PC-3 (cell line): ENCODE measurements at regions not wholly inside any gene's neighbourhood (a gene's known extent, or its start where the extent isn't known, plus 50 kb on each side); places are given as distances from the start of the nearest gene placed in this dataset.
"Not testable (repeated sequence)": the region's sequence is repeated elsewhere in the genome, so short reads cannot be mapped to it uniquely, and the experiment has no call there.

Experiments
- EZH2 ChIP-seq: fragments of 300-600 bp; sonication (generic); IDR thresholded peaks from one replicate; pipeline ENCODE4 v1.6.1; 2017; ENCODE audit warnings: antibody characterized with exemption, mild to moderate bottlenecking, low read length; ENCODE audit not compliant: unreplicated experiment
- EZH2phosphoT487 ChIP-seq: fragments of 300-600 bp; sonication (generic); IDR thresholded peaks from 2 replicates; pipeline ENCODE4 v1.6.1; 2018; ENCODE audit warnings: mild to moderate bottlenecking, antibody characterized with exemption, low read length, borderline replicate concordance
- TF ChIP-seq, protein P1 (sequence below): fragments of 300-600 bp; sonication (generic); conservative IDR thresholded peaks from 2 replicates; pipeline ENCODE4 v1.5.1; 2017; ENCODE audit warnings: antibody characterized with exemption, low read depth, mild to moderate bottlenecking, low read length

- TF ChIP-seq, protein P1, sequence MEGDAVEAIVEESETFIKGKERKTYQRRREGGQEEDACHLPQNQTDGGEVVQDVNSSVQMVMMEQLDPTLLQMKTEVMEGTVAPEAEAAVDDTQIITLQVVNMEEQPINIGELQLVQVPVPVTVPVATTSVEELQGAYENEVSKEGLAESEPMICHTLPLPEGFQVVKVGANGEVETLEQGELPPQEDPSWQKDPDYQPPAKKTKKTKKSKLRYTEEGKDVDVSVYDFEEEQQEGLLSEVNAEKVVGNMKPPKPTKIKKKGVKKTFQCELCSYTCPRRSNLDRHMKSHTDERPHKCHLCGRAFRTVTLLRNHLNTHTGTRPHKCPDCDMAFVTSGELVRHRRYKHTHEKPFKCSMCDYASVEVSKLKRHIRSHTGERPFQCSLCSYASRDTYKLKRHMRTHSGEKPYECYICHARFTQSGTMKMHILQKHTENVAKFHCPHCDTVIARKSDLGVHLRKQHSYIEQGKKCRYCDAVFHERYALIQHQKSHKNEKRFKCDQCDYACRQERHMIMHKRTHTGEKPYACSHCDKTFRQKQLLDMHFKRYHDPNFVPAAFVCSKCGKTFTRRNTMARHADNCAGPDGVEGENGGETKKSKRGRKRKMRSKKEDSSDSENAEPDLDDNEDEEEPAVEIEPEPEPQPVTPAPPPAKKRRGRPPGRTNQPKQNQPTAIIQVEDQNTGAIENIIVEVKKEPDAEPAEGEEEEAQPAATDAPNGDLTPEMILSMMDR, result not testable (repeated sequence)
- TF ChIP-seq EZH2, EZH2phosphoT487: not testable (repeated sequence)
Measured at GRCh38 chr4:9539939-9540520, 95.8 kb downstream of the DEFB131A start.
